ENCODE measurements at regions not wholly inside any gene's neighbourhood (a gene's known extent, or its start where the extent isn't known, plus 50 kb on each side); places are given as distances from the start of the nearest gene placed in this dataset.
A peak's percentile ranks its signal among the peaks of the same experiment; 100 is the strongest.

- no peaks in the 10 kb centered on the region for H4K20me1 ChIP-seq (ENCODE audit: insufficient read depth, poor library complexity, severe bottlenecking)
- H3K9me3 ChIP-seq (ENCODE audit: low read depth): no peaks in the 10 kb centered on the region
- peaks cover 6% of the 10 kb centered on the region for H3K4me1 ChIP-seq (ENCODE audit: insufficient read depth)
- H3K27ac ChIP-seq: no peak overlapping the region
- TF ChIP-seq CTCF (IDR thresholded peaks at IDR 0.05; ENCODE audit: poor library complexity): no peak
- no peak for TF ChIP-seq EZH2 (IDR thresholded peaks at IDR 0.05; ENCODE audit: borderline replicate concordance)
- no peak for TF ChIP-seq EZH2phosphoT487 (IDR thresholded peaks at IDR 0.05; ENCODE audit: low read depth, severe bottlenecking, unreplicated experiment)
- H3K4me2 ChIP-seq: no peak overlapping the region
- no peak overlapping the region for H2AFZ ChIP-seq
- no peak for DNase-seq (ENCODE audit: low spot score)
- WGBS (ENCODE audit: low lambda C conversion rate, missing lambda C conversion rate): 80% methylated on average over 5 of the region's 5 CpGs
- H3K27me3 ChIP-seq: no peaks in the 10 kb centered on the region
- no peaks in the 10 kb centered on the region for H3K79me2 ChIP-seq
- H3K4me3 ChIP-seq: no peak overlapping the region
- H3K9me2 ChIP-seq (replicated peaks; ENCODE audit: insufficient read depth): no peaks in the 10 kb centered on the region
- no peaks in the 10 kb centered on the region for H3K36me3 ChIP-seq (replicated peaks; ENCODE audit: insufficient read depth, low read depth)
Measured at GRCh38 chr15:62843311-62843710, 199.2 kb upstream of the TPM1 start.

- no peaks in the 10 kb centered on the region for H3K36me3 ChIP-seq (replicated peaks; ENCODE audit: insufficient read depth, low read depth)
- DNase-seq (ENCODE audit: low spot score): no peak
- H3K27me3 ChIP-seq: no peaks in the 10 kb centered on the region
- WGBS (ENCODE audit: low lambda C conversion rate, missing lambda C conversion rate): 66% methylated on average over 10 of the region's 10 CpGs
- no peak overlapping the region for H3K4me2 ChIP-seq
- no peak overlapping the region for H3K27ac ChIP-seq
- no peak overlapping the region for H3K4me3 ChIP-seq
- peaks cover 19% of the 10 kb centered on the region for H3K4me1 ChIP-seq (ENCODE audit: insufficient read depth)
- H3K9me2 ChIP-seq (replicated peaks; ENCODE audit: insufficient read depth): no peaks in the 10 kb centered on the region
- no peaks in the 10 kb centered on the region for H3K79me2 ChIP-seq
- H2AFZ ChIP-seq: no peak overlapping the region
- no peaks in the 10 kb centered on the region for H4K20me1 ChIP-seq (ENCODE audit: insufficient read depth, poor library complexity, severe bottlenecking)
- no peak for TF ChIP-seq EZH2 (IDR thresholded peaks at IDR 0.05; ENCODE audit: borderline replicate concordance)
- no peak for TF ChIP-seq CTCF (IDR thresholded peaks at IDR 0.05; ENCODE audit: poor library complexity)
- TF ChIP-seq EZH2phosphoT487 (IDR thresholded peaks at IDR 0.05; ENCODE audit: low read depth, severe bottlenecking, unreplicated experiment): no peak
- H3K9me3 ChIP-seq (ENCODE audit: low read depth): no peaks in the 10 kb centered on the region
Measured at GRCh38 chr15:62844564-62845240, 197.8 kb upstream of the TPM1 start.

GRCh38 chr15:62845241-62846126, 197.1 kb upstream of the TPM1 start:
- Histone ChIP-seq H3K9me3 (ENCODE audit: low read depth) (no peaks in the 10 kb centered on the region), H3K79me2 (no peaks in the 10 kb centered on the region), H4K20me1 (ENCODE audit: insufficient read depth, poor library complexity, severe bottlenecking) (no peaks in the 10 kb centered on the region), H2AFZ (no peak overlapping the region), H3K36me3 (replicated peaks; ENCODE audit: insufficient read depth, low read depth) (no peaks in the 10 kb centered on the region), H3K27ac (no peak overlapping the region), H3K4me3 (no peak overlapping the region), H3K4me1 (ENCODE audit: insufficient read depth) (peaks cover 26% of the 10 kb centered on the region), H3K4me2 (no peak overlapping the region), H3K27me3 (no peaks in the 10 kb centered on the region), H3K9me2 (replicated peaks; ENCODE audit: insufficient read depth) (no peaks in the 10 kb centered on the region)
- WGBS (ENCODE audit: low lambda C conversion rate, missing lambda C conversion rate): 52% methylated on average over 12 of the region's 12 CpGs
- peak; percentile 46 for DNase-seq (ENCODE audit: low spot score)
- no peak for TF ChIP-seq EZH2phosphoT487 (IDR thresholded peaks at IDR 0.05; ENCODE audit: low read depth, severe bottlenecking, unreplicated experiment)
- TF ChIP-seq CTCF (IDR thresholded peaks at IDR 0.05; ENCODE audit: poor library complexity): no peak
- no peak for TF ChIP-seq EZH2 (IDR thresholded peaks at IDR 0.05; ENCODE audit: borderline replicate concordance)
